ENCODE measurements at regions not wholly inside any gene's neighbourhood (a gene's known extent, or its start where the extent isn't known, plus 50 kb on each side); places are given as distances from the start of the nearest gene placed in this dataset.

- TF ChIP-seq CTCF (IDR thresholded peaks at IDR 0.05) (no peak), POLR2AphosphoS5 (IDR thresholded peaks at IDR 0.05; ENCODE audit: low read depth, low read length) (no peak), TCF7L2 (IDR thresholded peaks at IDR 0.05; ENCODE audit: low read depth, low read length) (no peak)
Measured at GRCh38 chr5:68682400-68683160, 411.2 kb upstream of the SLC30A5 start.
